HCT116 (cell line): ENCODE measurements at regions not wholly inside any gene's neighbourhood (a gene's known extent, or its start where the extent isn't known, plus 50 kb on each side); places are given as distances from the start of the nearest gene placed in this dataset.

ENCODE experiments used
- ATAC-seq: fragments of 200-7000 bp; cut with Tn5 transposase; 2 replicates; pipeline ENCODE4 v1.9.1; 2020; ENCODE audit warnings: mild to moderate bottlenecking, moderate library complexity
- BruUV-seq: library from RNA; stranded (reverse); fragments of 400-500 nt; replicated peaks from 2 replicates; lab custom pipeline; 2021; lab: Mats Ljungman, UMichigan
- CTCF ChIA-PET: fragments of 300-600 bp; sonication (Branson Sonifier 250); formaldehyde crosslinking; loops from one replicate; lab custom pipeline; 2021; ENCODE audit warnings: antibody characterized with exemption; lab: Charles Lee
- POLR2A ChIA-PET: fragments of 300-600, 350-600 bp; sonication (Branson Sonifier 250); formaldehyde crosslinking; loops from one replicate; lab custom pipeline; 2021; ENCODE audit warnings: antibody characterized with exemption; lab: Charles Lee
- RAD21 ChIA-PET, 2 experiments: fragments of 300-600 bp; sonication (Branson Sonifier 250); formaldehyde crosslinking; loops; one replicate each; lab custom pipeline; 2023; ENCODE audit warnings: low total read pairs in 2 of 2; ENCODE audit not compliant: uncharacterized antibody in 2 of 2, unreplicated experiment in 2 of 2, low non-redundant PET in 1 of 2; lab: Charles Lee
- DNase-seq: peaks from one replicate; pipeline ENCODE4 v3.0.0-alpha.2; 2010; ENCODE audit warnings: low read depth, low spot score
- H2AFZ ChIP-seq: fragments of 200-600 bp; shearing (Covaris generic), sonication (generic); 2 replicates; pipeline ENCODE4 v1.6.1; 2017; ENCODE audit warnings: low read depth, mixed run types, mixed read lengths, antibody characterized with exemption, low read length; ENCODE audit not compliant: poor library complexity, severe bottlenecking
- H3K27ac ChIP-seq: 2 replicates; pipeline ENCODE4 v1.5.1; 2012; ENCODE audit warnings: low read depth, low read length
- H3K27me3 ChIP-seq: fragments of 200-600 bp; sonication (generic); 2 replicates; pipeline ENCODE4 v1.6.1; 2016; ENCODE audit warnings: mixed run types, low read length, mixed read lengths; ENCODE audit not compliant: insufficient read depth
- H3K36me3 ChIP-seq, 2 experiments: fragments of 200-500 bp in 1 of 2; fragments of 200-600 bp in 1 of 2; sonication (Bioruptor generic) in 1 of 2; sonication (generic) in 1 of 2; 2 replicates each; pipeline versions ENCODE4 v1.5.1 to v1.6.1; 2014 to 2016; ENCODE audit warnings: low read length in 2 of 2, inconsistent platforms in 1 of 2, mixed read lengths in 1 of 2, mixed run types in 1 of 2; ENCODE audit not compliant: insufficient read depth in 2 of 2, control insufficient read depth in 1 of 2
- H3K4me1 ChIP-seq, 2 experiments: fragments of 200-600 bp in 1 of 2; sonication (generic) in 1 of 2; 2 replicates each; pipeline versions ENCODE4 v1.5.1 to v1.6.1; 2012 to 2017; ENCODE audit warnings: low read length in 2 of 2, inconsistent platforms in 1 of 2, mild to moderate bottlenecking in 1 of 2, mixed read lengths in 1 of 2, mixed run types in 1 of 2, moderate library complexity in 1 of 2; ENCODE audit not compliant: insufficient read depth in 2 of 2, control insufficient read depth in 1 of 2
- H3K4me2 ChIP-seq: fragments of 200-600 bp; sonication (generic); 2 replicates; pipeline ENCODE4 v1.6.1; 2017; ENCODE audit warnings: mixed run types, low read length, mixed read lengths
- H3K4me3 ChIP-seq, 2 experiments: fragments of 200-600 bp in 1 of 2; sonication (generic) in 1 of 2; replicated peaks in 1 of 2; 2 replicates each; pipeline ENCODE4 v1.5.1; 2011 to 2016; ENCODE audit warnings: low read length in 2 of 2, control low read depth in 1 of 2, low read depth in 1 of 2, mild to moderate bottlenecking in 1 of 2, mixed read lengths in 1 of 2, mixed run types in 1 of 2
- H3K79me2 ChIP-seq: fragments of 200-600 bp; sonication (generic); 2 replicates; pipeline ENCODE4 v1.6.1; 2017; ENCODE audit warnings: mild to moderate bottlenecking, mixed run types, low read length, moderate library complexity, mixed read lengths; ENCODE audit not compliant: insufficient read depth
- H3K9ac ChIP-seq: fragments of 200-600 bp; sonication (generic); 2 replicates; pipeline ENCODE4 v1.6.1; 2016; ENCODE audit warnings: low read length, mixed read lengths
- H3K9me2 ChIP-seq: fragments of 200-600 bp; sonication (generic), shearing (Covaris generic); 2 replicates; pipeline ENCODE4 v1.6.1; 2017; ENCODE audit warnings: mixed run types, mild to moderate bottlenecking, moderate library complexity; ENCODE audit not compliant: insufficient read depth
- H3K9me3 ChIP-seq, 2 experiments: fragments of 200-500 bp in 1 of 2; fragments of 200-600 bp in 1 of 2; sonication (Bioruptor generic) in 1 of 2; sonication (generic) in 1 of 2; 2 replicates each; pipeline ENCODE4 v1.6.1; 2014 to 2017; ENCODE audit warnings: low read length in 2 of 2, mixed read lengths in 2 of 2, inconsistent platforms in 1 of 2, low read depth in 1 of 2, mild to moderate bottlenecking in 1 of 2, mixed run types in 1 of 2, moderate library complexity in 1 of 2; ENCODE audit not compliant: control insufficient read depth in 1 of 2, insufficient read depth in 1 of 2
- H4K20me1 ChIP-seq: fragments of 200-600 bp; sonication (generic), shearing (Covaris generic); 2 replicates; pipeline ENCODE4 v1.6.1; 2017; ENCODE audit warnings: mixed run types, mild to moderate bottlenecking, moderate library complexity; ENCODE audit not compliant: insufficient read depth
- CBX3 ChIP-seq: IDR thresholded peaks from 2 replicates; pipeline ENCODE4 v1.6.1; 2012; ENCODE audit warnings: low read depth
- EGR1 ChIP-seq: IDR thresholded peaks from 2 replicates; pipeline ENCODE4 v1.6.1; 2012; ENCODE audit warnings: low read depth
- ELF1 ChIP-seq: IDR thresholded peaks from 2 replicates; pipeline ENCODE4 v1.6.1; 2012; ENCODE audit warnings: low read depth, borderline replicate concordance
- EZH2 ChIP-seq: fragments of 200-600 bp; sonication (generic); IDR thresholded peaks from 2 replicates; pipeline ENCODE4 v1.6.1; 2017; ENCODE audit warnings: antibody characterized with exemption, mixed run types
- EZH2phosphoT487 ChIP-seq: fragments of 200-600 bp; IDR thresholded peaks from 2 replicates; pipeline ENCODE4 v1.6.1; 2018; ENCODE audit warnings: antibody characterized with exemption, borderline replicate concordance
- FOSL1 ChIP-seq: IDR thresholded peaks from 2 replicates; pipeline ENCODE4 v1.6.1; 2012; ENCODE audit warnings: low read depth
- JUND ChIP-seq: IDR thresholded peaks from 2 replicates; pipeline ENCODE4 v1.6.1; 2012
- POLR2A ChIP-seq: IDR thresholded peaks from 2 replicates; pipeline ENCODE4 v1.7.0; 2011; ENCODE audit warnings: borderline replicate concordance; ENCODE audit not compliant: insufficient read depth, insufficient read length; ENCODE audit errors: extremely low read depth
- POLR2AphosphoS5 ChIP-seq: IDR thresholded peaks from 2 replicates; pipeline ENCODE4 v1.6.1; 2011; ENCODE audit warnings: mild to moderate bottlenecking, low read depth, low read length, moderate library complexity
- RAD21 ChIP-seq: IDR thresholded peaks from 2 replicates; pipeline ENCODE4 v1.6.1; 2012; ENCODE audit warnings: low read depth, mild to moderate bottlenecking
- SRF ChIP-seq: IDR thresholded peaks from 2 replicates; pipeline ENCODE4 v1.6.1; 2012; ENCODE audit warnings: low read depth
- ZFX ChIP-seq: fragments of 450-650 bp; IDR thresholded peaks from 2 replicates; pipeline ENCODE4 v1.6.1; 2017
- ZNF274 ChIP-seq: fragments of 200-500 bp; sonication (Bioruptor generic); IDR thresholded peaks from 2 replicates; pipeline ENCODE4 v1.6.1; 2014; ENCODE audit warnings: mild to moderate bottlenecking, low read depth, low read length, inconsistent platforms
- intact Hi-C: fragments of 100-400 bp; cut with micrococcal nuclease; formaldehyde crosslinking; loops from 2 replicates; pipeline ENCODE4 v1.10.0; 2022
- TF ChIP-seq, protein P1 (sequence below), 3 experiments: fragments of 200-600 bp in 1 of 3; sonication (generic) in 1 of 3; IDR thresholded peaks in 2 of 3; conservative IDR thresholded peaks in 1 of 3; 2 replicates each; pipeline ENCODE4 v1.5.1; 2012 to 2017; ENCODE audit warnings: low read depth in 2 of 3, low read length in 2 of 3, antibody characterized with exemption in 1 of 3, borderline replicate concordance in 1 of 3, control low read depth in 1 of 3, mild to moderate bottlenecking in 1 of 3, mixed read lengths in 1 of 3, mixed run types in 1 of 3, moderate library complexity in 1 of 3; ENCODE audit not compliant: insufficient read depth in 1 of 3

DNA sequence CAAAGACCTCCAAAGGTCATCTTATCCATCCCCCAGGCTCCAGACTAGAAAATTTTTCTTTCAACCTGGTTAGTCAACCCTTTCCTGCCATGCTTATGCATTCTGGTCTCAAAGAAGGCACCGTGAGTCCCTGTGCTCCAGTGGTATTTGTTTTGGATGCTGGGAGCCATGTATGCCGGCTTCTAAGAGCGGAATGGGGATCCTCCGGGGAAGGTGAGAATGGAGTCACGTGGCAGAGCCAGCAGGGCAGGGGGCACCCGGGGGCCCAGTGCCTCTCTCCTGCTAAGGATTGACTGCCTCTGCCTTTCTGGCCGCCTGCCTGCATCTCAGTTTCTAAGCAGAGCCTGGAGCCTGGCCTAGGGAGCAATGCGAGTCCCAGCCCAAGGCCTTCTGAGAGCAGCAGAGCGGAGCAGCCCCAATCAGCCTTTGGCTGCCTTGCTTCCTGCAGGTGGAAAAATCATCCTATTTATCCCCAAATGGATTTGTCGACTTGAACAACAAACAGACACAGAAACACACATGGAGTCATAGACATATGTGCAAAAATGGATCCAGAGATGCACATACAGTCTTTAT lies 141.0 kb downstream of the PJA1 start:
- Histone ChIP-seq H3K9ac (no peak overlapping the region), H2AFZ (no peak overlapping the region), H3K9me3 (no peaks in the 10 kb centered on the region), H4K20me1 (no peaks in the 10 kb centered on the region), H3K79me2 (no peaks in the 10 kb centered on the region), H3K4me3 (no peak overlapping the region), H3K27ac (no peak overlapping the region), H3K4me2 (no peak overlapping the region), H3K27me3 (no peaks in the 10 kb centered on the region), H3K36me3 (no peaks in the 10 kb centered on the region), H3K4me1 (no peaks in the 10 kb centered on the region), H3K9me2 (no peaks in the 10 kb centered on the region)
- BruUV-seq: no TSS peak
- CTCF ChIA-PET: no interaction called here
- RAD21 ChIA-PET: no interaction called here
- POLR2A ChIA-PET: interaction anchor here (1.0 kb wide), 1 partner anchor 195 kb away, joined by 4 read pairs; the partner anchor contains the start of gene EFNB1
- TF ChIP-seq EZH2 (no peak), RAD21 (no peak), FOSL1 (no peak), POLR2A (no peak), EGR1 (no peak), EZH2phosphoT487 (no peak), ZNF274 (no peak), CBX3 (no peak), SRF (no peak), JUND (no peak), ZFX (no peak), POLR2AphosphoS5 (no peak), ELF1 (no peak)
- TF ChIP-seq, protein P1, sequence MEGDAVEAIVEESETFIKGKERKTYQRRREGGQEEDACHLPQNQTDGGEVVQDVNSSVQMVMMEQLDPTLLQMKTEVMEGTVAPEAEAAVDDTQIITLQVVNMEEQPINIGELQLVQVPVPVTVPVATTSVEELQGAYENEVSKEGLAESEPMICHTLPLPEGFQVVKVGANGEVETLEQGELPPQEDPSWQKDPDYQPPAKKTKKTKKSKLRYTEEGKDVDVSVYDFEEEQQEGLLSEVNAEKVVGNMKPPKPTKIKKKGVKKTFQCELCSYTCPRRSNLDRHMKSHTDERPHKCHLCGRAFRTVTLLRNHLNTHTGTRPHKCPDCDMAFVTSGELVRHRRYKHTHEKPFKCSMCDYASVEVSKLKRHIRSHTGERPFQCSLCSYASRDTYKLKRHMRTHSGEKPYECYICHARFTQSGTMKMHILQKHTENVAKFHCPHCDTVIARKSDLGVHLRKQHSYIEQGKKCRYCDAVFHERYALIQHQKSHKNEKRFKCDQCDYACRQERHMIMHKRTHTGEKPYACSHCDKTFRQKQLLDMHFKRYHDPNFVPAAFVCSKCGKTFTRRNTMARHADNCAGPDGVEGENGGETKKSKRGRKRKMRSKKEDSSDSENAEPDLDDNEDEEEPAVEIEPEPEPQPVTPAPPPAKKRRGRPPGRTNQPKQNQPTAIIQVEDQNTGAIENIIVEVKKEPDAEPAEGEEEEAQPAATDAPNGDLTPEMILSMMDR (IDR thresholded peaks at IDR 0.05 in 2 of 3, conservative IDR thresholded peaks at IDR 0.05 in 1 of 3; ENCODE audit: borderline replicate concordance in 1 of 3, insufficient read depth in 1 of 3, low read depth in 2 of 3, low read length in 2 of 3): no peak
- intact Hi-C loops: no loop called here
- no peak for DNase-seq
- no peak for ATAC-seq
